Lower leg skin (tissue), 4 donors: ENCODE measurements at regions not wholly inside any gene's neighbourhood (a gene's known extent, or its start where the extent isn't known, plus 50 kb on each side); places are given as distances from the start of the nearest gene placed in this dataset.
A peak's percentile ranks its signal among the peaks of the same experiment; 100 is the strongest.
"Not testable (repeated sequence)": the region's sequence is repeated elsewhere in the genome, so short reads cannot be mapped to it uniquely, and the experiment has no call there.

Experiments used
- DNase-seq, 2 donors: peaks; one replicate each; pipeline ENCODE4 v3.0.0-alpha.2; 2019; ENCODE audit warnings: low spot score in 2 of 2
- H3K4me3 ChIP-seq: fragments of 200-600 bp; sonication (generic); 2 replicates; pipeline ENCODE4 v1.5.1; 2017; ENCODE audit warnings: mild to moderate bottlenecking, low read depth; ENCODE audit not compliant: poor library complexity, severe bottlenecking
- POLR2A ChIP-seq, 2 donors: fragments of 450-650 bp; IDR thresholded peaks; one replicate each; pipeline ENCODE4 v1.6.1; 2016 to 2017; ENCODE audit warnings: antibody characterized with exemption in 2 of 2, mild to moderate bottlenecking in 1 of 2, moderate library complexity in 1 of 2
- WGBS, 2 donors: methylation state at CpG; one replicate each; pipeline ENCODE4 v1.1.5; 2018; 5-methylcytosine and 5-hydroxymethylcytosine counted together
- intact Hi-C: fragments of 100-400 bp; cut with DNase I; formaldehyde crosslinking; loops from one replicate; pipeline ENCODE4 v1.15.0; 2023; ENCODE audit warnings: low total_unique reads
- TF ChIP-seq, protein P1 (sequence below), 3 donors: fragments of 450-650 bp; IDR thresholded peaks; one replicate each; pipeline ENCODE4 v1.5.1; 2016; ENCODE audit warnings: antibody characterized with exemption in 3 of 3, mild to moderate bottlenecking in 3 of 3, moderate library complexity in 2 of 3

DNA sequence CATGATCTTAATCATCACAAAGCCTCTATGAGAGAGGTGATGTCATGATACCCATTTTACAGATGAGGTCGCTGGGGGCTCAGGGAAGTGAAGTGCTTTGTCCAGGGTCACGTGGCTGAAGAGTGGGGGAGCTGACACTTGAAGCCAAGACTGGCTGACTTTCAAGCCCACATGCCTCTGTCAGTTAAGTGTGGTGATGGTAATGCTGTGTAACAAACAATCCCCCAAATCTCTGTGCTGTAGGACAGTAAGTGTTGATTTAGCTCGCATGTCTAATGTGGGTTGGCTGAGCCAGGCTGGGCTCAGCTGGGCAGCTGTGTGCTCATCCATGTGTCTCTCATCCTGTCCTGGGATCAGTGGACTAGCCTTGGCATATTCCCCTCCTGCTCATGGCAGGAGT lies 87.1 kb upstream of the GRK3 start:
- intact Hi-C loops, result no loop called here
- DNase-seq, result no peak
- 90 to 98% methylated on average over 3 of the region's 3 CpGs for WGBS, 2 donors
- TF ChIP-seq, protein P1, sequence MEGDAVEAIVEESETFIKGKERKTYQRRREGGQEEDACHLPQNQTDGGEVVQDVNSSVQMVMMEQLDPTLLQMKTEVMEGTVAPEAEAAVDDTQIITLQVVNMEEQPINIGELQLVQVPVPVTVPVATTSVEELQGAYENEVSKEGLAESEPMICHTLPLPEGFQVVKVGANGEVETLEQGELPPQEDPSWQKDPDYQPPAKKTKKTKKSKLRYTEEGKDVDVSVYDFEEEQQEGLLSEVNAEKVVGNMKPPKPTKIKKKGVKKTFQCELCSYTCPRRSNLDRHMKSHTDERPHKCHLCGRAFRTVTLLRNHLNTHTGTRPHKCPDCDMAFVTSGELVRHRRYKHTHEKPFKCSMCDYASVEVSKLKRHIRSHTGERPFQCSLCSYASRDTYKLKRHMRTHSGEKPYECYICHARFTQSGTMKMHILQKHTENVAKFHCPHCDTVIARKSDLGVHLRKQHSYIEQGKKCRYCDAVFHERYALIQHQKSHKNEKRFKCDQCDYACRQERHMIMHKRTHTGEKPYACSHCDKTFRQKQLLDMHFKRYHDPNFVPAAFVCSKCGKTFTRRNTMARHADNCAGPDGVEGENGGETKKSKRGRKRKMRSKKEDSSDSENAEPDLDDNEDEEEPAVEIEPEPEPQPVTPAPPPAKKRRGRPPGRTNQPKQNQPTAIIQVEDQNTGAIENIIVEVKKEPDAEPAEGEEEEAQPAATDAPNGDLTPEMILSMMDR (IDR thresholded peaks at IDR 0.05), result no peak
- no peak for TF ChIP-seq POLR2A (IDR thresholded peaks at IDR 0.05)
- no peak overlapping the region for H3K4me3 ChIP-seq

DNA sequence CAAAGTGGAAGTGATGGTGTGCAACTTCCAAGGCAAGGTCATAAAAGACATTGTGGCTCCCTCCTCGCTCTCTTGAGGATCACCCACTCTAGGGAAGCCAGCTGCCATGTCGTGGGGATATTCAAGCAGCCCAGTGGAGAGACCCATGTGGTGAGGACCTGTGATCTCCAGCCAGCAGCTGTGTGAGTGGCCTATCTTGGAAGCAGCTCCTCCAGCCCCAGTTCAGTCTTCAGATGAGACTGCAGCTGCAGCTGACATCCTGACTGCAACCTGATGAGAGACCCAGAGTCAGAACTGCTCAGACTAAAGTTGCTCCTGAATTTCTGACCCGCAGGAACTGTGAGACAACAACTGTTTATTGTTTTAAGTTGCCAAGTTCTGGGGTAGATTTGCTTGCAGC lies 86.4 kb upstream of the GRK3 start:
- WGBS, 2 donors, result 68 to 79% methylated on average over 3 of the region's 3 CpGs
- no peak overlapping the region for H3K4me3 ChIP-seq
- no peak for DNase-seq
- TF ChIP-seq, protein P1 (IDR thresholded peaks at IDR 0.05), result no peak
- no peak for TF ChIP-seq POLR2A (IDR thresholded peaks at IDR 0.05)
- intact Hi-C loops, result no loop called here

DNA sequence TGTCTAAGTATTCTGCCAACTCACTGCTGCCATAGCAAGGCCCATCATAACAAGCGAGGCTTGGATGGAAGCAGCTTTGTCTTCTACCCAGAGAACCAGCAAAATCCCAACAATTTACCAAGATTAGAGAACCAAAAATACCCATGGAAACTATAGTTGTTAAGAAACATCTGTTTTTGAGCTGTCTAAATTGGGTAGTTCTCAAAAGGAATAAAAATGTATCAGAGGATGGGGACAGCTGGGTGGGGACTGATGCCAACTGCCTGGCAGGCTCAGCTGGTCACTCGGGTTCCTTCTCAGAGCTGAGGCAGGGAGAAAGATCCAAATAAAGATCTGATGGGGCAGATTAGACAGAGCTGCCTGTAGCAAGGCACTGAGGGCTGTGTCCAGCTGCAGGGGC lies 85.9 kb upstream of the GRK3 start:
- TF ChIP-seq, protein P1 (IDR thresholded peaks at IDR 0.05), result no peak
- TF ChIP-seq POLR2A (IDR thresholded peaks at IDR 0.05), result no peak
- no peak for DNase-seq
- intact Hi-C loops, result no loop called here
- WGBS, 2 donors, result 60 to 66% methylated on average over 2 of the region's 2 CpGs
- H3K4me3 ChIP-seq, result no peak overlapping the region

DNA sequence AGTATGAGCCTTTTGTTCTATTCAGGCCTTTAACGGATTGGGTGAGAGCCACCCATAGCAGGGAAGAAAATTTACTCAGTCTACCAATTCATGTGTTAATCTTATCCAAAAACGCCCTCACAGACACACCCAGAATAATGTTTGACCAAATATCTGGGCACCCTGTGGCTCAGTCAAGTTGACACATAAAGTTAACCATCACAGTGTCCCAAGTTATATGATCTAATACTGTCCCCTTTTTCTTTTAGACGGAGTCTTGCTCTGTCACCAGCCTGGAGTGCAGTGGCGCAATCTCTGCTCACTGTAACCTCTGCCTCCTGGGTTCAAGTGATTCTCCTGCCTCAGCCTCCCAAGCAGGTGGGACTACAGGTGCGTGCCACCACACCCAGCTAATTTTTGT lies 83.6 kb upstream of the GRK3 start:
- peak in 1 of 2 donors; percentile 3 for DNase-seq
- intact Hi-C loops, H3K4me3 ChIP-seq: not testable (repeated sequence)
- WGBS, 2 donors, result 91 to 96% methylated on average over 5 of the region's 5 CpGs

DNA sequence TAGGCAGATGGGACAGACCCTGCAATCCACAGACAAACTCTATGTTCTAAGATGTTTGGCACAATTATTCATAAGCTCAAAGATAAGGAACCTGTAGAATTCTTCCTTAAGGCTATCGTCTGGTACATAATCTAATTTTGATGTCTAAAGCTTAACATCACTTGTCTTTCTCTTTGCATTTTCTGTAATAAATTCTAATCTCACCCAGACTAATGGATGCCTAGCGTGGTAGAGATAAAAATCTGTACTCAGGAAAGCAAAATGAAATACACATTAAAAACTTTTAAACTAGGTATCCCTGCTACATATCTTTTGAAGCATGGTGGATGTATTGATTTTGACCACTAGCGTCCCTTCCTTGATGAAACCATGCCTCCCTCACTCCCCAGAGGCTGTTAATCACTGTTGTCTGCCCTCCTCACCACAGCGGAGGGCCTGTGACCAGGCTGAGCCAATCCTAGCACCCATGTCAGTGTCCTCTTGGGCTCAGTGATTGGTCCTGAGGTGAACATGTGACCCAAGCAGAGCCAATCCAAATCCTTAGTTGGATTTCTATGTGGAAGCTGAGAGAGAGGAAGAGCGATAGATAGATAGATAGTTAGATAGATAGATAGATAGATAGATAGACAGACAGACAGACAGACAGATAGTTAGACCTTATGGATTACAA lies 82.2 kb upstream of the GRK3 start:
- DNase-seq, result no peak
- TF ChIP-seq, protein P1 (IDR thresholded peaks at IDR 0.05), result no peak
- TF ChIP-seq POLR2A (IDR thresholded peaks at IDR 0.05), result no peak
- intact Hi-C loops, result no loop called here
- no peak overlapping the region for H3K4me3 ChIP-seq
- WGBS, 2 donors, result 87 to 89% methylated on average over 5 of the region's 5 CpGs

DNA sequence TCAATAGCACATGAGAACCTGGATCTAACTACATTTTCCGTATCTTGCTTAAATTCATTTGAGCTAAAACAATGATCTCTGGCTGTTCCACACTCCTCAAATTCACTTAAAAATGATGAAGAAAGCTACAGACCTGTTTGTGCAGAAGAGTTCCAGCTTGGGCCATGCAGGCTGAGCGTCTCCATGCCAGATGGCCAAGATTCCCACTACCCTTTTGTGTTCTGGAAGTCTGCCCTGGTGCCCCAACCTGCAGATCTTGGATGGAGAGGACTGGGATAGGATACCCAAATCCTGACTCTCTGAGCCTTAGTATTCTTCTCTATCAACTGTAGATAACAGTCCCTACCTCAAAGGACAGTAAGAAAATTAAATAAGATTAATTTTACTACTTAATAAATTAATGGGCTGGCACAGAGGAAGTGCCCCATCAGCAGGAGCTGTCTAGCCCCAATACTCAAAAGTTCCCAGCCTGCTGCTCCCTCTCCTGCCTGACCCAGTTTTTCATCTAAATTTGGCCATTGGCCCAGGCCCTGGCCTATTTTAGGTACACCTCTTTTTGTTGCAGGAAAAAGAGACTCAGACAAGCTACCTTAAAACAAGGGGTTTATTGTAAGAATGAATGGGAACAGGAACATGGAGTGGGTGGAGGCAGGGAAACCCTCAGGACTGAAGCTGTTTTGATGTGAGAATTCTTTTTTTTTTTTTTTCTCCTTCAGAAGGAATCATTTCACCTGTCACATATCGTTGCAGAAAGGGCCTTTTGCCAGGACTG lies 81.4 kb upstream of the GRK3 start:
- WGBS, 2 donors, result 46 to 54% methylated on average over 3 of the region's 3 CpGs

More for the DNA sequence above, 81.4 kb upstream of the GRK3 start:
- TF ChIP-seq, protein P1 (IDR thresholded peaks at IDR 0.05), result no peak
- TF ChIP-seq POLR2A (IDR thresholded peaks at IDR 0.05), result no peak
- intact Hi-C loops, result no loop called here
- peak in 1 of 2 donors; percentile 13 for DNase-seq
- no peak overlapping the region for H3K4me3 ChIP-seq
